ENCODE measurements at regions not wholly inside any gene's neighbourhood (a gene's known extent, or its start where the extent isn't known, plus 50 kb on each side); places are given as distances from the start of the nearest gene placed in this dataset.

GRCh38 chr6:113690281-113691259 lies 166.6 kb upstream of the MARCKS start:
- Histone ChIP-seq H3K36me3 (no peaks in the 10 kb centered on the region), H3K4me1 (ENCODE audit: low read depth) (no peaks in the 10 kb centered on the region), H3K27me3 (peaks cover 14% of the 10 kb centered on the region), H3K27ac (no peak overlapping the region), H3K9me3 (ENCODE audit: low read depth) (no peaks in the 10 kb centered on the region), H3K4me3 (no peak overlapping the region)
- peak in 1 of 2 donors; percentile 84 for DNase-seq (ENCODE audit: low read depth in 1 of 2, low spot score in 1 of 2)
- no peak for TF ChIP-seq CTCF (IDR thresholded peaks at IDR 0.05; ENCODE audit: low read depth, low read length)

- no peak for DNase-seq (ENCODE audit: low read depth in 1 of 2, low spot score in 1 of 2)
- no peaks in the 10 kb centered on the region for H3K4me1 ChIP-seq (ENCODE audit: low read depth)
- TF ChIP-seq CTCF (IDR thresholded peaks at IDR 0.05; ENCODE audit: low read depth, low read length): no peak
- H3K27me3 ChIP-seq: peaks cover 9% of the 10 kb centered on the region
- no peak overlapping the region for H3K27ac ChIP-seq
- no peak overlapping the region for H3K4me3 ChIP-seq
- no peaks in the 10 kb centered on the region for H3K9me3 ChIP-seq (ENCODE audit: low read depth)
- H3K36me3 ChIP-seq: no peaks in the 10 kb centered on the region
Observed at GRCh38 chr6:113691260-113691656, 165.9 kb upstream of the MARCKS start.

GRCh38 chr6:113693851-113694250 lies 163.3 kb upstream of the MARCKS start:
- H3K36me3 ChIP-seq: no peaks in the 10 kb centered on the region
- no peaks in the 10 kb centered on the region for H3K4me1 ChIP-seq (ENCODE audit: low read depth)
- no peak overlapping the region for H3K4me3 ChIP-seq
- TF ChIP-seq CTCF (IDR thresholded peaks at IDR 0.05; ENCODE audit: low read depth, low read length): no peak
- no peak for DNase-seq (ENCODE audit: low read depth in 1 of 2, low spot score in 1 of 2)
- H3K27me3 ChIP-seq: peaks cover 9% of the 10 kb centered on the region
- no peaks in the 10 kb centered on the region for H3K9me3 ChIP-seq (ENCODE audit: low read depth)
- no peak overlapping the region for H3K27ac ChIP-seq

- Histone ChIP-seq H3K36me3 (no peaks in the 10 kb centered on the region), H3K9me3 (ENCODE audit: low read depth) (no peaks in the 10 kb centered on the region), H3K27me3 (peaks cover 9% of the 10 kb centered on the region), H3K27ac (no peak overlapping the region), H3K4me3 (no peak overlapping the region), H3K4me1 (ENCODE audit: low read depth) (no peaks in the 10 kb centered on the region)
- peak in 1 of 2 donors; percentile 49 for DNase-seq (ENCODE audit: low read depth in 1 of 2, low spot score in 1 of 2)
- no peak for TF ChIP-seq CTCF (IDR thresholded peaks at IDR 0.05; ENCODE audit: low read depth, low read length)
Observed at GRCh38 chr6:113694278-113695077, 162.7 kb upstream of the MARCKS start.

- peak in 1 of 2 donors; percentile 95 for DNase-seq (ENCODE audit: low read depth in 1 of 2, low spot score in 1 of 2)
- no peak for TF ChIP-seq CTCF (IDR thresholded peaks at IDR 0.05; ENCODE audit: low read depth, low read length)
- H3K36me3 ChIP-seq: no peaks in the 10 kb centered on the region
- no peak overlapping the region for H3K4me3 ChIP-seq
- no peaks in the 10 kb centered on the region for H3K4me1 ChIP-seq (ENCODE audit: low read depth)
- no peaks in the 10 kb centered on the region for H3K9me3 ChIP-seq (ENCODE audit: low read depth)
- no peak overlapping the region for H3K27ac ChIP-seq
- peaks cover 9% of the 10 kb centered on the region for H3K27me3 ChIP-seq
Observed at GRCh38 chr6:113695516-113695915, 161.6 kb upstream of the MARCKS start.
